ENCODE measurements at regions not wholly inside any gene's neighbourhood (a gene's known extent, or its start where the extent isn't known, plus 50 kb on each side); places are given as distances from the start of the nearest gene placed in this dataset.
"Not testable (repeated sequence)": the region's sequence is repeated elsewhere in the genome, so short reads cannot be mapped to it uniquely, and the experiment has no call there.

DNA sequence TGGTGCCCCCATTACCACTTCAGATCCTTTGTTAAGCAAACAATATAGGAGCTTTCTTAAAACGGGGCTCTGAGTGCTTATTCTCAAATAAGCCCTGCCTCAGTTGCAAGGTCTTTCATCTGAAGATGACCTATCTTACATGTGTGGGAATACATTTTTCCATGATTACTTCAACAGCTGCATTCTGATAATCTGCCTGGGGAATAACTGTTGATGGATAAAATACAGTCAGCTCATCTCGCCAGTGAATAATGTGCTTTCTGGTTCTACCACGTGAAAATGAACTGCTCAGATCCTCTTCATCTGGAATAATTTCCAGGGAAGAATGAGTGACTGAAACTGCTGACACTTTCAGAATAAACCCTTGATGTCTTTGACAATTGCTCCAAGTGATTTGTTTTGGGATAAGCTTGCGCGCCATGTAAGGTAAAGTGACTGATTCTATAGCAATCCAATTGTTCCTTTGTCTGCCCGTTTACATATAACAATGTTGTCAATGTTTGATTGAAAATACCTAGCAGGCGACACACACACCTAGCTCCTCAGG is 161.3 kb downstream of the RTL9 start:
- DNase-seq, result no peak

DNA sequence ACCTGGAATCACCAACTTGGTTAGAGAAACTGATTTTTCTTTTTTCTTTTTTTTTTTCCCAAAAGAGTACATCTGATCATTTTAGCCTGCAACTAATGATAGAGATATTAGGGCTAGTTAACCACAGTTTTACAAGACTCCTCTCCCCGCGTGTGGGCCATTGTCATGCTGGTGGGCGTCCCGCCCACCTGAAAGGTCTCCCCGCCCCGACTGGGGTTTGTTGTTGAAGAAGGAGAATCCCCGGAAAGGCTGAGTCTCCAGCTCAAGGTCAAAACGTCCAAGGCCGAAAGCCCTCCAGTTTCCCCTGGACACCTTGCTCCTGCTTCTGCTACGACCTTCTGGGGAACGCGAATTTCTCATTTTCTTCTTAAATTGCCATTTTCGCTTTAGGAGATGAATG is 162.0 kb downstream of the RTL9 start:
- not testable (repeated sequence) for DNase-seq

DNA sequence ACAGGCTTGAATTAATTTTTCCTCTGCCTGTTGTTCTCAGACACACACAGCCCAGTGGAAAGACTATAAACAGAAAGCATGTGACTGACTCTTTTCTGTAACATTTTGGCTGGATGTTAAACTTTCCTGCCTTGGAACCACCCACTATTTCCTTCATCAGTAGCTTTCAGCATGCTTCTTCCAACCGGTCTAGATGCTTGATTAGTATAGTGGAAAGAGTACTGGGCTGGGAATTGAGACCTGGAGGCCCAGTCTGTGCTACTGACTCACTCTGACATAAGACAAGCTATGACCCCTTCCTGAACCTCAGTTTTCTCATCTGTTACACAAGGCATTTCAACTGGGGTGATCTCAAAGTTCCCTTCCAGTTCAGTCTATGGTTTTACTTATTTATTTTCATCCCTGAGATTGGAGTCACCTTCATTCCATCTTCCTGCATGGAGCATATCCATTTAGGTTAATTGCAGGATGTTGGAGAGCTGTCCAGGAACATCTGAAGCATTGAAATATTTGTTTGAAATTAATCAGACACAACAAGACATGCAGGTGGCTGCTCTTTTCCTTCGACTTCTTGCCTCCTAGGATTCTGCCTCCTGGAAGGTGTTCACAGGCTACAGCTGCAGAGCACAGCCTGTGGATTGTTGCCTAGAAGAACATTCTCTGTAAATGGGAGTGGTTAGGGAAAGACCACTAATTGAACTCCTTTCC is 173.4 kb downstream of the RTL9 start:
- DNase-seq, result no peak

- DNase-seq, result no peak
Observed at GRCh38 chrX:110532581-110532931, 173.9 kb downstream of the RTL9 start.

DNA sequence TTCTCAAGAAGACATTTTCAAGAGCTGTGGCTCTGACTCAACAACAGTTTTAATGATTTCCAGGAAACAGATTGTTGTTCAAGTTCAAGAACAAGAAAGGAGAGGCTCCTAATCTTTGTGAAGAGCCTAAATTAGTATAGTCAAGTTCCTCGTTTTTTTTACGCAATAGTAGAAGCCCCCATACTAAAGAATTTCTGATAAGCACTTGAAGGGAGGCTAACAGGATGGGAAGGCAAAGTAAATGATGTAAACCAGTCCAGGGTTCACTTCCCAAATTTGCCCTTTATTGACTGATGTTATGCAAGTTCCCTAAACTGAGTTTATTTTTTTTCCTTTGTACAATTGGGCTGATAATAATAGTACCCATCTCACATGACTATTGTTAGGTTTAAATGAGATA is 178.2 kb downstream of the RTL9 start:
- DNase-seq, result no peak

GRCh38 chrX:110541266-110541665 is 182.6 kb downstream of the RTL9 start:
- DNase-seq, result no peak

DNA sequence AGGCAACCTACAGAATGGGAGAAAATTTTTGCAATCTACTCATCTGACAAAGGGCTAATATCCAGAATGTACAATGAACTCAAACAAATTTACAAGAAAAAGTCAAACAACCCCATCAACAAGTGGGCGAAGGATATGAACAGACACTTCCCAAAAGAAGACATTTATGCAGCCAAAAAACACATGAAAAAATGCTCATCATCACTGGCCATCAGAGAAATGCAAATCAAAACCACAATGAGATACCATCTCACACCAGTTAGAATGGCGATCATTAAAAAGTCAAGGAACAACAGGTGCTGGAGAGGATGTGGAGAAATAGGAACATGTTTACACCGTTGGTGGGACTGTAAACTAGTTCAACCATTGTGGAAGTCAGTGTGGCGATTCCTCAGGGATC is 192.2 kb downstream of the RTL9 start:
- not testable (repeated sequence) for DNase-seq

- DNase-seq, result no peak
Observed at GRCh38 chrX:110557864-110558263, 199.2 kb downstream of the RTL9 start.

DNA sequence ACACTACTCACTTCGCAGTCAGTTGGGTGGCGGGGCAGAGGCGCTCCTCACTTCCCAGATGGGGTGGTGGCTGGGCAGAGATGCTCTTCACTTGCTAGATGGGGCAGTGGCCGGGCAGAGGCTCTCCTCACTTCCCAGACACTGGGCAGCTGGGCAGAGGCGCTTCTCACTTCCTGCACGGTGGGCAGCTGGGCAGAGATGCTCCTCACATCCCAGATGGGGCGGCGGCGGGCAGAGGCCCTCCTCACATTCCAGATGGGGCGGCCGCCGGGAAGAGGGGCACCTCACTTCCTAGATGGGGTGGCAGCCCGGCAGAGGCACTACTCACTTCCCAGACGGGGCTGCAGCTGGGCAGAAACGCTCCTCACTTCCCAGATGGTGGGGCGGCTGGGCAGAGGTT is 199.8 kb downstream of the RTL9 start:
- no peak for DNase-seq

GRCh38 chrX:110561034-110561433 is 202.4 kb downstream of the RTL9 start:
- DNase-seq, result no peak

DNA sequence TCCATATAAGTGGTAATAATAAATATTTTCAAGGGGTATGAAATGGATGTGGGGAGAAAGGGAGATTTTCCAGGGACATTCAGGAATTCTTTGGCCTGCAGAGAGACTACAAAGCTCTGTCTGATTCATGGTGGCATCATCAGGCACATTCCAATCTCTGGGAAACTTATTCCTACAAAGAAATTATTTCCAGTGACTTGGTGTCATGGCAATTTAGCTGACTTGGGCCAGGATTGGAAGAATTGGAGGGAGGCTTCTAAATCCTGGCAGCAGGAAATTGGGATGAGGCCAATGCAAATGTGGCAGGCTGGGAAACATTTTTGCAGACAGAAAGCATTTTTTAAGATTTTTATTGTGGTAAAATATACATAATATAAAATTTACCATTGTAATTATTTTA is 204.6 kb downstream of the RTL9 start:
- DNase-seq, result no peak

- DNase-seq, result no peak
Observed at GRCh38 chrX:110568441-110568840, 209.8 kb downstream of the RTL9 start.

DNA sequence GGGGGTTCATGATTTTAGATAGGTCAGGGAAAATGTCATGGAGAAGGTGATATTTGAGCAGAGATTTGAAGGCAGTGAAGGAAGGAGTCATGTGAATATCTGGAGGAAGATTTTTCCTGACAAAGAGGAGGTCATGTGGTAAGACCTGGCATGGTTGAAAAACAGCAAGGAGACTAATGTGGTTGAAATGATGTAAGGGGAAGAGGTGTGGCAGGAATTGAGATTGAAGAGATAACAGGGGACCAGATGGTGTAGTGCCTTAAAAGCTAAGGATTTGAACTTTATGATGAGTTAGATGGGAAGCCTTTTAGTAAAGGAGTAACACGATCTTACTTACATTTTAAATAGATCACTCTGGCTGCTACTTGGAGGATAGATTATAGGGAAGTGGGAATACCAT is 210.9 kb downstream of the RTL9 start:
- no peak for DNase-seq

DNA sequence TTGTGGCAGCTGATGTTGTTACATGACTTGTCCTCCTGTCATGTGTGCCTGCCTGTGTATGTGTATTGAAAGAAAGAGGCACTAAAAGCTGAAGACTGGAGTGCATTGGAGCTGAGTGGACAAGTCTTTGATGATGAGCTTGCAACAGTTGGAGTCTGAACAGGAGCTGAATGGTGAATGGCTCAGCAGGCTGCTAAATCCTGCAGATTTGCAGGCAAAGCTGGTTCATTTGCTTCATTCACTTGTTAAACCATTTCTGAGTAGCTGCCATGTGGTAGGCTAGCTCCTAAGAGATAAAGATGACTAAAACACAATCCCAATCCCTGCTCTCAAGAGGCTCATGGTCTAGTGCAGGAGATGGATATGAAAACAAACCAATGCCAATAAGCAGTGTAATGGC is 217.3 kb downstream of the CHRDL1 start:
- no peak for DNase-seq

DNA sequence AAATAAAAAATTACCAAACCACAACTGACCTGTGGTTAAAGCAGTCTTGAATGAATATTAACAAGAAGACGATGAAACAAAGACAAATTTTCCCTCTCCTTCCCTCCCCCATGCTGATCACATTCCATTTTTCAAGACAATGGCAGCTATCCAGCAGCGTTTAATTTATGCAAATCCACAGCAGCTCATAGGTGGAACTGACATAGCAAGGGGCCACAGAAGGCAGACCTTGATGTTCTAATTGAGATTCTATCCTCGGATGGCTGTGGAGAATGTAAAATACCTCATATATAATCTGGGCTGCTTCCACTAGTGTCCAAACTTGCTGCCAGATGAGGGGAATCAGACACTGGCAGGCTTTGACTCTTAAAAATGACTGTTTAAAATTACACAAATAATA is 211.5 kb downstream of the CHRDL1 start:
- DNase-seq, result no peak

DNA sequence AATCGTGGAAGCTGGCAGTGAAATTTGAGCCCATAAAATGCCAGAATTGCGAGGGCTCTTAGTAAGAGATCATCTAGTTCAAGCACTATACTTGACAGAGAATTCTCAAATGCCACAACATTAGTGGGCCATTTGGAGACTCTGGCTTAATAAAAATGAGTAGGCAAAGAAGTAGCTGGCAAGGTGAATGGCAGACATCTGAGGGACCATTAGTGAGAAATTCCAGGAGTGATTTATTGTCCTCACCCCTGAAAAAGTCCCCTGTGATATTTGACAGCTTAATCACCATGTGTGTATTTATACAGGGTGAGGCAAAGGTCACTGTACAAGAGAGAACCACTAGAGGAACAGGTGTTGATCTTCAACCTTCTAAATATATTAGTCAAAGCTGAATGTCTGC is 207.5 kb downstream of the CHRDL1 start:
- no peak for DNase-seq

DNA sequence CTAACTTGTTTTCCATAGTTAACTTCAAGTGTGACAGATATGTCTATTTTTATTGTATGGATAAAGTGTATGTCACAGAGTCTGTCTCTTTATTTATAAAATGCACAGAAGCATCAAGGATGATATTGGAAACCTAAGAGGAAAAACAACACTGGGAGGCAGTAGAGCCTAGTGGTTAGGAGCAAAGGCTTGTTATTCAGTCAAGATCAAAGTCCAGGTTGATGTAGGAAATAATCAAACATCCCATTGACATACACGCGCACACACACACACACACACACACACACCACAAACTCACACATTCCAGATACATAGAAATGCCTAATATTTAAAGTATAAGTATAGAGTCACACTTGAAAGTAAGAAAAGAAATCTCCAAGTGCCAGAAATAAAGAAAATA is 206.8 kb downstream of the CHRDL1 start:
- DNase-seq, result no peak

GRCh38 chrX:110600745-110601310 is 194.8 kb downstream of the CHRDL1 start:
- DNase-seq, result no peak

GRCh38 chrX:110614596-110614995 is 181.0 kb downstream of the CHRDL1 start:
- no peak for DNase-seq

Measured in NCI-H345 (cell line).